Esophagus squamous epithelium (tissue), 4 donors: ENCODE measurements at regions not wholly inside any gene's neighbourhood (a gene's known extent, or its start where the extent isn't known, plus 50 kb on each side); places are given as distances from the start of the nearest gene placed in this dataset.

Experiments
- POLR2A ChIP-seq, 4 donors: fragments of 450-650 bp; IDR thresholded peaks; one replicate each; pipeline ENCODE4 v1.6.1; 2017; ENCODE audit warnings: antibody characterized with exemption in 4 of 4, mild to moderate bottlenecking in 4 of 4, moderate library complexity in 3 of 4
- TF ChIP-seq, protein P1 (sequence below), 6 experiments: fragments of 450-650 bp in 4 of 6; fragments of 200-600 bp in 2 of 6; sonication (generic) in 2 of 6; IDR thresholded peaks; one replicate each; pipeline ENCODE4 v1.5.1; 2016 to 2019; ENCODE audit warnings: antibody characterized with exemption in 6 of 6, mild to moderate bottlenecking in 4 of 6, moderate library complexity in 4 of 6

DNA sequence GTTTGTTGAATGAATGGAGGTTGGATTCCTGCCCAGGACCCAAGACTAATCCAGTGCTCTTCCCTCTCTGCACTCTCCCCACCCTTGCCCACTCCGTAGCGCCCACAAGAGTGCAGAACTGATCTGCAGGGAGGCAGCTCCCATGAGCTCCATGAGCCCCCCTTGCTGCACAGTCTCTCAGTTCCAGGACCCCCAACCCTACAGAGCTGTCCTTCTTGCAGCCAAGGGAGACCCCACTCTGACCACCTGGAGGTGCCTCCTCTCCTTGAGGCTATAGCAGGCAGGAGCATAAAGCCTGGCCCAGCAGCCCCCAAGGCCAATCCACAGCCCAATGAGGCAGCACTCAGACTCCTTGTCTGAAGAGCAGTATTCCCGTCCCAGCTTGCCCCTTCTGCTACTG is 209.2 kb upstream of the ZC3H12A start:
- TF ChIP-seq, protein P1, sequence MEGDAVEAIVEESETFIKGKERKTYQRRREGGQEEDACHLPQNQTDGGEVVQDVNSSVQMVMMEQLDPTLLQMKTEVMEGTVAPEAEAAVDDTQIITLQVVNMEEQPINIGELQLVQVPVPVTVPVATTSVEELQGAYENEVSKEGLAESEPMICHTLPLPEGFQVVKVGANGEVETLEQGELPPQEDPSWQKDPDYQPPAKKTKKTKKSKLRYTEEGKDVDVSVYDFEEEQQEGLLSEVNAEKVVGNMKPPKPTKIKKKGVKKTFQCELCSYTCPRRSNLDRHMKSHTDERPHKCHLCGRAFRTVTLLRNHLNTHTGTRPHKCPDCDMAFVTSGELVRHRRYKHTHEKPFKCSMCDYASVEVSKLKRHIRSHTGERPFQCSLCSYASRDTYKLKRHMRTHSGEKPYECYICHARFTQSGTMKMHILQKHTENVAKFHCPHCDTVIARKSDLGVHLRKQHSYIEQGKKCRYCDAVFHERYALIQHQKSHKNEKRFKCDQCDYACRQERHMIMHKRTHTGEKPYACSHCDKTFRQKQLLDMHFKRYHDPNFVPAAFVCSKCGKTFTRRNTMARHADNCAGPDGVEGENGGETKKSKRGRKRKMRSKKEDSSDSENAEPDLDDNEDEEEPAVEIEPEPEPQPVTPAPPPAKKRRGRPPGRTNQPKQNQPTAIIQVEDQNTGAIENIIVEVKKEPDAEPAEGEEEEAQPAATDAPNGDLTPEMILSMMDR (IDR thresholded peaks at IDR 0.05) = no peak
- TF ChIP-seq POLR2A (IDR thresholded peaks at IDR 0.05) = no peak
